Upper lobe of right lung (tissue), 1 donor: ENCODE measurements at regions not wholly inside any gene's neighbourhood (a gene's known extent, or its start where the extent isn't known, plus 50 kb on each side); places are given as distances from the start of the nearest gene placed in this dataset.

Source experiments
- ATAC-seq: fragments of 200-7000 bp; cut with Tn5 transposase; one replicate; pipeline ENCODE4 v1.9.1; 2020; ENCODE audit warnings: mild to moderate bottlenecking, moderate library complexity
- DNase-seq: peaks from one replicate; pipeline ENCODE4 v3.0.0-alpha.2; 2020
- H3K27ac ChIP-seq: fragments of 200-600 bp; one replicate; pipeline ENCODE4 v1.8.0; 2022
- H3K27me3 ChIP-seq: fragments of 200-600 bp; one replicate; pipeline ENCODE4 v1.8.0; 2022; ENCODE audit warnings: mild to moderate bottlenecking
- H3K36me3 ChIP-seq: fragments of 200-600 bp; one replicate; pipeline ENCODE4 v1.8.0; 2022
- H3K4me1 ChIP-seq: fragments of 200-600 bp; one replicate; pipeline ENCODE4 v1.8.0; 2022
- H3K4me3 ChIP-seq: fragments of 200-600 bp; one replicate; pipeline ENCODE4 v1.8.0; 2022; ENCODE audit warnings: mild to moderate bottlenecking
- H3K9me3 ChIP-seq: fragments of 200-600 bp; one replicate; pipeline ENCODE4 v1.8.0; 2022
- CTCF ChIP-seq: fragments of 200-600 bp; IDR thresholded peaks from one replicate; pipeline ENCODE4 v1.8.0; 2022; ENCODE audit warnings: antibody characterized with exemption
- intact Hi-C: fragments of 100-400 bp; cut with DNase I; formaldehyde crosslinking; loops from one replicate; pipeline ENCODE4 v1.11.0; 2022
- donor health status: DM: no; HTN: yes; CAD: no; lungs with severe emphysema.

- intact Hi-C loops = no loop called here
- peak; percentile 42 for ATAC-seq
- peaks cover 11% of the 10 kb centered on the region for H3K4me1 ChIP-seq
Measured at GRCh38 chr14:106841701-106842100, 1315.3 kb downstream of the TMEM121 start.

GRCh38 chr14:106842687-106843086, 1316.3 kb downstream of the TMEM121 start:
- peak overlapping the region; percentile 2 for H3K27ac ChIP-seq
- H3K27me3 ChIP-seq = no peaks in the 10 kb centered on the region
- peaks cover 13% of the 10 kb centered on the region for H3K4me1 ChIP-seq
- no peaks in the 10 kb centered on the region for H3K9me3 ChIP-seq
- ATAC-seq = peak; percentile 17
- no peaks in the 10 kb centered on the region for H3K36me3 ChIP-seq
- peak; percentile 36 for TF ChIP-seq CTCF
- no peak for DNase-seq
- intact Hi-C loops = no loop called here
- no peak overlapping the region for H3K4me3 ChIP-seq

More at GRCh38 chr14:106841701-106842100, 1315.3 kb downstream of the TMEM121 start:
- H3K4me3 ChIP-seq = no peak overlapping the region
- no peak for DNase-seq
- no peaks in the 10 kb centered on the region for H3K36me3 ChIP-seq
- H3K27ac ChIP-seq = peak overlapping the region; percentile 2
- no peaks in the 10 kb centered on the region for H3K27me3 ChIP-seq
- no peak for TF ChIP-seq CTCF
- H3K9me3 ChIP-seq = no peaks in the 10 kb centered on the region

DNA sequence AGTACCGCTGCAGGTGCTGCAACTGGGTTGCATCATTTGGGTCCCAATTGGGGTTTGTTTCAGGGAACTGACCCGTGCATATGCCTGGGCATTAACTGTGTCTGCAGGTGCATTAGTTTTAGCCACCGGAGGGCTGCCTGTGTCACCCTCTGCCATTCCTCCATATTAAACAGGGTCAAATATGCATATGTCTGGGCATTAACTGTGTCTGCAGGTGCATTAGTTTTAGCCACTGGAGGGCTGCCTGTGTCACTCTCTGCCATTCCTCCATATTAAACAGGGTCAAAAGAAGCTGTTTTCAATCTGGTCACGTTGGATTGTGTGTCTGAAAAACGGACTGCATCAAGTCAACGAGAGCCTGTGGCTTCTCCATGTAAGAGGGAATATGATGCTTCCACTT, 1317.0 kb downstream of the TMEM121 start:
- ATAC-seq (no peak), DNase-seq (no peak)
- H3K9me3 ChIP-seq = no peaks in the 10 kb centered on the region
- no peaks in the 10 kb centered on the region for H3K36me3 ChIP-seq
- H3K27ac ChIP-seq = no peak overlapping the region
- no peaks in the 10 kb centered on the region for H3K27me3 ChIP-seq
- H3K4me1 ChIP-seq = peaks cover 13% of the 10 kb centered on the region
- H3K4me3 ChIP-seq = peak overlapping the region; percentile 58
- intact Hi-C loops = no loop called here
- no peak for TF ChIP-seq CTCF

- peak overlapping the region; percentile 58 for H3K4me3 ChIP-seq
- intact Hi-C loops = no loop called here
- no peak for TF ChIP-seq CTCF
- peak; percentile 70 for DNase-seq
- peak overlapping the region; percentile 80 for H3K27ac ChIP-seq
- H3K4me1 ChIP-seq = peaks cover 13% of the 10 kb centered on the region
- H3K27me3 ChIP-seq = no peaks in the 10 kb centered on the region
- peak; percentile 38 for ATAC-seq
- H3K9me3 ChIP-seq = no peaks in the 10 kb centered on the region
- H3K36me3 ChIP-seq = no peaks in the 10 kb centered on the region
Measured at GRCh38 chr14:106843951-106844483, 1317.6 kb downstream of the TMEM121 start.

- no peak for TF ChIP-seq CTCF
- Histone ChIP-seq H3K27me3 (no peaks in the 10 kb centered on the region), H3K36me3 (no peaks in the 10 kb centered on the region), H3K27ac (peak overlapping the region; percentile 80), H3K4me1 (peaks cover 13% of the 10 kb centered on the region), H3K9me3 (no peaks in the 10 kb centered on the region), H3K4me3 (peak overlapping the region; percentile 58)
- ATAC-seq (peak; percentile 83), DNase-seq (peak; percentile 88)
- intact Hi-C loops = no loop called here
Measured at GRCh38 chr14:106844608-106845285, 1318.4 kb downstream of the TMEM121 start.
